ENCODE measurements at regions not wholly inside any gene's neighbourhood (a gene's known extent, or its start where the extent isn't known, plus 50 kb on each side); places are given as distances from the start of the nearest gene placed in this dataset.

GRCh38 chr1:58154256-58154655 is 392.3 kb downstream of the OMA1 start:
- no peak for TF ChIP-seq ZNF70 (CRISPR knock-in tag; IDR thresholded peaks at IDR 0.05)
- TF ChIP-seq, protein P1, sequence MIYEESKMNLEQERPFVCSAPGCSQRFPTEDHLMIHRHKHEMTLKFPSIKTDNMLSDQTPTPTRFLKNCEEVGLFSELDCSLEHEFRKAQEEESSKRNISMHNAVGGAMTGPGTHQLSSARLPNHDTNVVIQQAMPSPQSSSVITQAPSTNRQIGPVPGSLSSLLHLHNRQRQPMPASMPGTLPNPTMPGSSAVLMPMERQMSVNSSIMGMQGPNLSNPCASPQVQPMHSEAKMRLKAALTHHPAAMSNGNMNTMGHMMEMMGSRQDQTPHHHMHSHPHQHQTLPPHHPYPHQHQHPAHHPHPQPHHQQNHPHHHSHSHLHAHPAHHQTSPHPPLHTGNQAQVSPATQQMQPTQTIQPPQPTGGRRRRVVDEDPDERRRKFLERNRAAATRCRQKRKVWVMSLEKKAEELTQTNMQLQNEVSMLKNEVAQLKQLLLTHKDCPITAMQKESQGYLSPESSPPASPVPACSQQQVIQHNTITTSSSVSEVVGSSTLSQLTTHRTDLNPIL (CRISPR knock-in tag; IDR thresholded peaks at IDR 0.05; ENCODE audit: low read depth) = no peak
- no peak for TF ChIP-seq PATZ1 (CRISPR knock-in tag; IDR thresholded peaks at IDR 0.05; ENCODE audit: borderline replicate concordance)
- TF ChIP-seq CSDC2 (CRISPR knock-in tag; IDR thresholded peaks at IDR 0.05) = no peak
- TF ChIP-seq ZNF8 (CRISPR knock-in tag; IDR thresholded peaks at IDR 0.05) = no peak
- TF ChIP-seq ARNTL (CRISPR knock-in tag; IDR thresholded peaks at IDR 0.05; ENCODE audit: borderline replicate concordance, low read depth) = no peak
- TF ChIP-seq SNAI2 (CRISPR knock-in tag; IDR thresholded peaks at IDR 0.05) = no peak
